PC-3 (cell line): ENCODE measurements at regions not wholly inside any gene's neighbourhood (a gene's known extent, or its start where the extent isn't known, plus 50 kb on each side); places are given as distances from the start of the nearest gene placed in this dataset.

Experiments used
- ATAC-seq: fragments of 200-7000 bp; cut with Tn5 transposase; 2 replicates; pipeline ENCODE4 v1.9.1; 2020; ENCODE audit warnings: mild to moderate bottlenecking, moderate library complexity
- BruUV-seq: library from RNA; stranded (reverse); fragments of 400-500 nt; replicated peaks from 2 replicates; lab custom pipeline; 2021; lab: Mats Ljungman, UMichigan
- CTCF ChIA-PET: fragments of 300-600 bp; sonication (Branson Sonifier 250); formaldehyde crosslinking; loops from one replicate; lab custom pipeline; 2022; ENCODE audit warnings: antibody characterized with exemption; lab: Charles Lee
- POLR2A ChIA-PET: fragments of 300-600 bp; sonication (Branson Sonifier 250); formaldehyde crosslinking; loops from one replicate; lab custom pipeline; 2022; ENCODE audit warnings: antibody characterized with exemption; ENCODE audit not compliant: unreplicated experiment; lab: Charles Lee
- DNase-seq: peaks from one replicate; pipeline ENCODE4 v3.0.0-alpha.2; 2015
- H2AFZ ChIP-seq: fragments of 300-600 bp; sonication (generic); 2 replicates; pipeline ENCODE4 v1.6.0; 2016; ENCODE audit warnings: antibody characterized with exemption, low read length
- H3F3A ChIP-seq: fragments of 300-600 bp; sonication (generic); one replicate; pipeline ENCODE4 v1.6.0; 2017; ENCODE audit warnings: antibody characterized with exemption, low read length, control low read depth, mild to moderate bottlenecking; ENCODE audit not compliant: unreplicated experiment
- H3K27ac ChIP-seq: fragments of 300-600 bp; sonication (generic); 2 replicates; pipeline ENCODE4 v1.5.1; 2016; ENCODE audit warnings: mild to moderate bottlenecking, low read length
- H3K27me3 ChIP-seq: fragments of 300-600 bp; sonication (generic); 2 replicates; pipeline ENCODE4 v1.6.1; 2016; ENCODE audit warnings: low read length, mixed read lengths
- H3K36me3 ChIP-seq: fragments of 300-600 bp; sonication (generic); 2 replicates; pipeline ENCODE4 v1.6.1; 2016; ENCODE audit warnings: low read depth, mixed run types, low read length, mixed read lengths
- H3K4me1 ChIP-seq: fragments of 300-600 bp; sonication (generic); 2 replicates; pipeline ENCODE4 v1.5.1; 2016; ENCODE audit warnings: low read length; ENCODE audit not compliant: insufficient read depth
- H3K4me2 ChIP-seq: fragments of 300-600 bp; sonication (generic); 2 replicates; pipeline ENCODE4 v1.6.0; 2016; ENCODE audit warnings: low read length
- H3K4me3 ChIP-seq: fragments of 300-600 bp; sonication (generic); 2 replicates; pipeline ENCODE4 v1.5.1; 2016; ENCODE audit warnings: mild to moderate bottlenecking, low read length, mixed read lengths
- H3K79me2 ChIP-seq: fragments of 300-600 bp; sonication (generic); 2 replicates; pipeline ENCODE4 v1.6.1; 2017; ENCODE audit warnings: low read length, mixed read lengths
- H3K9ac ChIP-seq: fragments of 300-600 bp; sonication (generic); 2 replicates; pipeline ENCODE4 v1.6.0; 2016; ENCODE audit warnings: mild to moderate bottlenecking, low read length
- H3K9me2 ChIP-seq: fragments of 300-600 bp; sonication (generic); replicated peaks from 2 replicates; pipeline ENCODE4 v1.6.1; 2016; ENCODE audit warnings: mixed run types, low read length, mixed read lengths
- H3K9me3 ChIP-seq: fragments of 300-600 bp; sonication (generic); 2 replicates; pipeline ENCODE4 v1.6.1; 2016; ENCODE audit warnings: low read length, mixed read lengths
- H4K20me1 ChIP-seq: fragments of 300-600 bp; sonication (generic); 2 replicates; pipeline ENCODE4 v1.6.1; 2016; ENCODE audit warnings: low read length, mixed read lengths
- EZH2 ChIP-seq: fragments of 300-600 bp; sonication (generic); IDR thresholded peaks from one replicate; pipeline ENCODE4 v1.6.1; 2017; ENCODE audit warnings: antibody characterized with exemption, mild to moderate bottlenecking, low read length; ENCODE audit not compliant: unreplicated experiment
- EZH2phosphoT487 ChIP-seq: fragments of 300-600 bp; sonication (generic); IDR thresholded peaks from 2 replicates; pipeline ENCODE4 v1.6.1; 2018; ENCODE audit warnings: mild to moderate bottlenecking, antibody characterized with exemption, low read length, borderline replicate concordance
- intact Hi-C: fragments of 100-400 bp; cut with micrococcal nuclease; formaldehyde crosslinking; loops from 2 replicates; pipeline ENCODE4 v1.9.0; 2023
- TF ChIP-seq, protein P1 (sequence below): fragments of 300-600 bp; sonication (generic); conservative IDR thresholded peaks from 2 replicates; pipeline ENCODE4 v1.5.1; 2017; ENCODE audit warnings: antibody characterized with exemption, low read depth, mild to moderate bottlenecking, low read length

DNA sequence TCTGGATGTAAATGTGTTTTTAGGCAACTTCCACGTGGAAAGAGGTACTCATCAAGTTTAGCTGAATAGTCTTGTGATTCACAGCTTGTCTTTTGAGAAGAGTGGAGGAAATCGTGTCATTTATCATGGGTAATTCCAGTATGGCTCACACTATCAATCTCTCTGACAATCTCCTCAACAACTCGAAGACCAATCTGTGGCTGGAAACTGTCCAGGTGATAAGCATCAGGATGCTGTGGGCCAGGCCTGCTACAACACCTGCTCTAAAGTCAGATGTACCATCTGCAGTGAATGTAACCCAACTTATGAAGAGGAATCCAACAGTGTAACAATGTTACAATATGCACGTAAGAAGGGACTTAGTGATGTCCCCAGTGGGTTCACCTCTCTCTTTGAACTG is 132.1 kb upstream of the GK2 start:
- Histone ChIP-seq H3K36me3 (no peaks in the 10 kb centered on the region), H4K20me1 (no peaks in the 10 kb centered on the region), H3K79me2 (no peaks in the 10 kb centered on the region), H2AFZ (no peak overlapping the region), H3K27ac (no peak overlapping the region), H3K9me2 (no peaks in the 10 kb centered on the region), H3K9me3 (no peaks in the 10 kb centered on the region), H3K4me3 (no peak overlapping the region), H3K4me2 (no peak overlapping the region), H3K27me3 (no peaks in the 10 kb centered on the region), H3K4me1 (no peaks in the 10 kb centered on the region), H3K9ac (no peak overlapping the region), H3F3A (no peaks in the 10 kb centered on the region)
- POLR2A ChIA-PET, result no interaction called here
- BruUV-seq, result no TSS peak
- TF ChIP-seq EZH2, result no peak
- TF ChIP-seq, protein P1, sequence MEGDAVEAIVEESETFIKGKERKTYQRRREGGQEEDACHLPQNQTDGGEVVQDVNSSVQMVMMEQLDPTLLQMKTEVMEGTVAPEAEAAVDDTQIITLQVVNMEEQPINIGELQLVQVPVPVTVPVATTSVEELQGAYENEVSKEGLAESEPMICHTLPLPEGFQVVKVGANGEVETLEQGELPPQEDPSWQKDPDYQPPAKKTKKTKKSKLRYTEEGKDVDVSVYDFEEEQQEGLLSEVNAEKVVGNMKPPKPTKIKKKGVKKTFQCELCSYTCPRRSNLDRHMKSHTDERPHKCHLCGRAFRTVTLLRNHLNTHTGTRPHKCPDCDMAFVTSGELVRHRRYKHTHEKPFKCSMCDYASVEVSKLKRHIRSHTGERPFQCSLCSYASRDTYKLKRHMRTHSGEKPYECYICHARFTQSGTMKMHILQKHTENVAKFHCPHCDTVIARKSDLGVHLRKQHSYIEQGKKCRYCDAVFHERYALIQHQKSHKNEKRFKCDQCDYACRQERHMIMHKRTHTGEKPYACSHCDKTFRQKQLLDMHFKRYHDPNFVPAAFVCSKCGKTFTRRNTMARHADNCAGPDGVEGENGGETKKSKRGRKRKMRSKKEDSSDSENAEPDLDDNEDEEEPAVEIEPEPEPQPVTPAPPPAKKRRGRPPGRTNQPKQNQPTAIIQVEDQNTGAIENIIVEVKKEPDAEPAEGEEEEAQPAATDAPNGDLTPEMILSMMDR, result no peak
- ATAC-seq (no peak), DNase-seq (no peak)
- CTCF ChIA-PET, result no interaction called here
- intact Hi-C loops, result no loop called here

- ChIA-PET CTCF (no interaction called here), POLR2A (no interaction called here)
- H3K36me3 ChIP-seq, result no peaks in the 10 kb centered on the region
- H3K4me1 ChIP-seq, result no peaks in the 10 kb centered on the region
- DNase-seq (no peak), ATAC-seq (no peak)
- no peaks in the 10 kb centered on the region for H3K27me3 ChIP-seq
- H3K9ac ChIP-seq, result no peak overlapping the region
- no peaks in the 10 kb centered on the region for H3K9me3 ChIP-seq
- intact Hi-C loops, result no loop called here
- H3K27ac ChIP-seq, result no peak overlapping the region
- no TSS peak for BruUV-seq
- H3K4me2 ChIP-seq, result no peak overlapping the region
- no peaks in the 10 kb centered on the region for H3K79me2 ChIP-seq
- H2AFZ ChIP-seq, result no peak overlapping the region
- no peaks in the 10 kb centered on the region for H3F3A ChIP-seq
- TF ChIP-seq EZH2phosphoT487 (no peak), EZH2 (no peak)
- TF ChIP-seq, protein P1, result no peak
- H3K9me2 ChIP-seq, result no peaks in the 10 kb centered on the region
- no peak overlapping the region for H3K4me3 ChIP-seq
- H4K20me1 ChIP-seq, result no peaks in the 10 kb centered on the region
These were observed 127.5 kb upstream of the GK2 start for GRCh38 chr4:79535516-79535915.

- no peaks in the 10 kb centered on the region for H3K9me2 ChIP-seq
- H3K4me2 ChIP-seq, result no peak overlapping the region
- H3K79me2 ChIP-seq, result no peaks in the 10 kb centered on the region
- H4K20me1 ChIP-seq, result no peaks in the 10 kb centered on the region
- ATAC-seq, result peak; percentile 31; the same call in 1 of the 2 replicates
- H3K27me3 ChIP-seq, result no peaks in the 10 kb centered on the region
- intact Hi-C loops, result no loop called here
- no peaks in the 10 kb centered on the region for H3K9me3 ChIP-seq
- no peaks in the 10 kb centered on the region for H3K36me3 ChIP-seq
- ChIA-PET POLR2A (no interaction called here), CTCF (no interaction called here)
- H3F3A ChIP-seq, result no peaks in the 10 kb centered on the region
- no peak overlapping the region for H3K27ac ChIP-seq
- no peak overlapping the region for H3K4me3 ChIP-seq
- BruUV-seq, result no TSS peak
- TF ChIP-seq EZH2 (no peak), EZH2phosphoT487 (no peak)
- TF ChIP-seq, protein P1, result no peak
- no peaks in the 10 kb centered on the region for H3K4me1 ChIP-seq
- no peak overlapping the region for H3K9ac ChIP-seq
- DNase-seq, result peak; percentile 38
- H2AFZ ChIP-seq, result no peak overlapping the region
These were observed 120.2 kb upstream of the GK2 start for GRCh38 chr4:79528241-79528706.
